ENCODE measurements at regions not wholly inside any gene's neighbourhood (a gene's known extent, or its start where the extent isn't known, plus 50 kb on each side); places are given as distances from the start of the nearest gene placed in this dataset.

- Histone ChIP-seq H3K4me3 (no peak overlapping the region), H3K79me2 (ENCODE audit: control insufficient read depth, insufficient read depth, low read length) (no peaks in the 10 kb centered on the region), H3K9me1 (ENCODE audit: control insufficient read depth, insufficient read depth, low read length) (no peaks in the 10 kb centered on the region), H3K27ac (ENCODE audit: extremely low read depth, low read depth, low read length) (no peak overlapping the region), H3K4me2 (ENCODE audit: insufficient read depth, low read length) (no peak overlapping the region), H2AFZ (ENCODE audit: low read depth, low read length) (no peak overlapping the region), H3K9ac (ENCODE audit: insufficient read depth in 1 of 2, low read depth in 2 of 2, low read length in 2 of 2) (no peak overlapping the region), H3K27me3 (ENCODE audit: control insufficient read depth in 2 of 2, insufficient read depth in 2 of 2, low read length in 2 of 2) (no peaks in the 10 kb centered on the region), H3K4me1 (replicated peaks in 1 of 2; ENCODE audit: control insufficient read depth in 2 of 2, insufficient read depth in 2 of 2, low read length in 2 of 2) (no peaks in the 10 kb centered on the region), H3K9me3 (replicated peaks; ENCODE audit: control insufficient read depth, insufficient read depth, low read depth, low read length) (no peaks in the 10 kb centered on the region), H4K20me1 (replicated peaks; ENCODE audit: control insufficient read depth, insufficient read depth, low read length) (no peaks in the 10 kb centered on the region), H3K36me3 (ENCODE audit: control insufficient read depth, insufficient read depth, low read length) (no peaks in the 10 kb centered on the region)
- FAIRE-seq (no peak), ATAC-seq (no peak), DNase-seq (ENCODE audit: extremely low read depth in 1 of 4, low spot score in 3 of 4) (no peak)
- BruUV-seq (replicated peaks) = no TSS peak
- in situ Hi-C loops (cut with MboI) = no loop called here
- intact Hi-C loops (cut with micrococcal nuclease) = no loop called here
- ChIA-PET CTCF (ENCODE audit: low intra/inter-chr PET ratio) (no interaction called here), POLR2A (interaction anchor here (1.3 kb wide), 1 partner anchor 9 kb away, joined by 3 read pairs; no protein-coding TSS in a partner anchor)
- WGBS (ENCODE audit: insufficient coverage, low coverage, missing lambda C conversion rate) = 0% methylated on average over 4 of the region's 4 CpGs
- TF ChIP-seq CGGBP1 (CRISPR knock-in tag; IDR thresholded peaks at IDR 0.05) = no peak
- TF ChIP-seq GTF3C2 (IDR thresholded peaks at IDR 0.05; ENCODE audit: borderline replicate concordance, extremely low read depth, insufficient read length) = no peak
- no peak for TF ChIP-seq ZNF780A (CRISPR knock-in tag; IDR thresholded peaks at IDR 0.05)
- no peak for TF ChIP-seq NFE2L1 (tag; IDR thresholded peaks at IDR 0.05; ENCODE audit: borderline replicate concordance, low read depth)
- no peak for TF ChIP-seq MXD1 (CRISPR knock-in tag; IDR thresholded peaks at IDR 0.05; ENCODE audit: borderline replicate concordance, poor library complexity, severe bottlenecking)
- TF ChIP-seq ATF7 (IDR thresholded peaks at IDR 0.05) = no peak
- no peak for TF ChIP-seq USF2 (CRISPR knock-in tag; IDR thresholded peaks at IDR 0.05)
- TF ChIP-seq COPS2 (conservative IDR thresholded peaks at IDR 0.05) = no peak
- TF ChIP-seq SP1 (CRISPR knock-in tag; IDR thresholded peaks at IDR 0.05) = no peak
- no peak for TF ChIP-seq PHB (CRISPR knock-in tag; IDR thresholded peaks at IDR 0.05)
- no peak for TF ChIP-seq SRSF1 (IDR thresholded peaks at IDR 0.05; ENCODE audit: low read depth, low read length)
- no peak for TF ChIP-seq CTCFL (IDR thresholded peaks at IDR 0.05; ENCODE audit: borderline replicate concordance, insufficient read depth, low read depth, low read length, poor library complexity, severe bottlenecking)
Observed at GRCh38 chr2:199100326-199101110, 357.2 kb downstream of the SATB2 start.
